Parathyroid adenoma (tissue), 2 donors: ENCODE measurements at regions not wholly inside any gene's neighbourhood (a gene's known extent, or its start where the extent isn't known, plus 50 kb on each side); places are given as distances from the start of the nearest gene placed in this dataset.

Experiments used
- H2AFZ ChIP-seq: fragments of 300-600 bp; sonication (generic); one replicate; pipeline ENCODE4 v1.7.0; 2017; ENCODE audit warnings: antibody characterized with exemption, mild to moderate bottlenecking
- H3K27ac ChIP-seq: fragments of 300-600 bp; sonication (generic); one replicate; pipeline ENCODE4 v1.7.0; 2017
- H3K27me3 ChIP-seq: fragments of 300-600 bp; sonication (generic); one replicate; pipeline ENCODE4 v1.7.0; 2017; ENCODE audit warnings: low read length; ENCODE audit not compliant: control insufficient read depth, insufficient read depth
- H3K36me3 ChIP-seq: fragments of 300-600 bp; sonication (generic); one replicate; pipeline ENCODE4 v1.7.0; 2017; ENCODE audit warnings: low read length; ENCODE audit not compliant: control insufficient read depth, insufficient read depth
- H3K4me1 ChIP-seq: fragments of 300-600 bp; sonication (generic); one replicate; pipeline ENCODE4 v1.7.0; 2017; ENCODE audit warnings: control low read depth
- H3K4me2 ChIP-seq: fragments of 300-600 bp; sonication (generic); one replicate; pipeline ENCODE4 v1.7.0; 2017; ENCODE audit warnings: low read length
- H3K4me3 ChIP-seq: fragments of 300-600 bp; sonication (generic); one replicate; pipeline ENCODE4 v1.7.0; 2017; ENCODE audit warnings: low read depth, low read length
- H3K79me2 ChIP-seq: fragments of 300-600 bp; sonication (generic); one replicate; pipeline ENCODE4 v1.7.0; 2017; ENCODE audit warnings: control low read depth
- H3K9ac ChIP-seq: fragments of 300-600 bp; sonication (generic); one replicate; pipeline ENCODE4 v1.7.0; 2017; ENCODE audit warnings: mild to moderate bottlenecking
- H3K9me3 ChIP-seq: fragments of 300-600 bp; sonication (generic); one replicate; pipeline ENCODE4 v1.7.0; 2017; ENCODE audit warnings: low read length; ENCODE audit not compliant: control insufficient read depth
- CTCF ChIP-seq: fragments of 300-600 bp; sonication (generic); IDR thresholded peaks from one replicate; pipeline ENCODE4 v1.7.0; 2017; ENCODE audit warnings: antibody characterized with exemption, mild to moderate bottlenecking
- donor health status: primary hyperparathyroidism.

DNA sequence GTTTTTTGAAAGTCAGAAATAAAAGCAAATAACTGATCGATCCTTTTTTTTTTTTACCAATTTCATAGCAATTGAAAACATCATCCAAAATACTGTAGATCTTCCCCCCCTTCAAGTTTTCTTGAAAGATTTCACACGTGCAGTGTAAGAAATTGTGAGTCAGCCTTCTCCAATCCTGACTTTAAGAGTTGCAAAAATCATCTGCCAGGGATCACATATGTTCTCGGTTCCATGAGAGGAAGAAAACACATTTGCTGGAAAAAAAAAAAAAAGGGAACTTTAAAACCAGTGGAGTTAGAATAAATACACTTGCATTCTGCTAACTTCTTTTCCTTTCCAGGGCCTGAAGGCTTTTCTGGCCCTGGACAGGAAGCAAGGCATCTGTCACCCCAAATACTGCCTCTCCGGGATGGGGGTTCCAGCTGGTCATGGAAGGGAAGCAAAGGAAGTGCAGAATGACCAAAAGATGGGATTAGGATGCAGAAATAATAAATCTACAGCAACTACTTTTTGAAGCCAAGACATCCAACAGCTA lies 198.4 kb upstream of the KIAA1217 start:
- H2AFZ ChIP-seq: no peak overlapping the region
- no peak overlapping the region for H3K4me3 ChIP-seq
- H3K4me1 ChIP-seq: peaks cover 2% of the 10 kb centered on the region
- TF ChIP-seq CTCF: no peak
- H3K27me3 ChIP-seq: no peaks in the 10 kb centered on the region
- no peak overlapping the region for H3K27ac ChIP-seq
- H3K9me3 ChIP-seq: no peaks in the 10 kb centered on the region
- no peaks in the 10 kb centered on the region for H3K36me3 ChIP-seq
- H3K4me2 ChIP-seq: no peak overlapping the region
- no peaks in the 10 kb centered on the region for H3K79me2 ChIP-seq
- no peak overlapping the region for H3K9ac ChIP-seq

DNA sequence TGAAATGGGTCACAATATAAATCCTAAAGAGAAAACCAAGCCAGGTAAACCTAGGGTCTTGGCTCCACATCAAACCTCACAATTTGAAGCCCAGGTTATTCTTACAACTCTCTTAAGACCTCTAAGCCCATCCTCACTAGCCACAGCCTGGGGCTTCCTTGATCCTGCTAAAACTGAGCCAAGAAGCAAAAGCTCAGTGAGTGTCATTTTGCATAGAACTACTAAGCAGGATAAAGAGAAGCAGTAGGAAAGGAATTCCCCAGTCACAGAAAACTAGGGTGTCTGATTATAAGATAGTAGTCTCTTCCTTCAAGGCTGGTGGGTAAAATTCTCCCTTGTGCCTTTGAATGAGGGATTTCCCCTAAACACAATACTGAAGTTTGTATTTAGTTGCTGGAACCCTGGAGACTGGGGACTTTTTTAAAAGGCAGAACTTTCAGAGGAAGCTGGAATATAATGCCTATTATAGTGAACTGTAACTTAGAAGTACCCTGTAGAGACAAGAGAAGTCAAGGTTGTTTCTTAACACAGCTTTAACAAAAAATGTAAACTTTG lies 196.6 kb upstream of the KIAA1217 start:
- TF ChIP-seq CTCF: no peak
- no peaks in the 10 kb centered on the region for H3K79me2 ChIP-seq
- no peak overlapping the region for H3K27ac ChIP-seq
- H3K27me3 ChIP-seq: no peaks in the 10 kb centered on the region
- H3K4me2 ChIP-seq: no peak overlapping the region
- no peaks in the 10 kb centered on the region for H3K9me3 ChIP-seq
- H2AFZ ChIP-seq: no peak overlapping the region
- no peaks in the 10 kb centered on the region for H3K36me3 ChIP-seq
- H3K4me1 ChIP-seq: peaks cover 2% of the 10 kb centered on the region
- no peak overlapping the region for H3K9ac ChIP-seq
- H3K4me3 ChIP-seq: no peak overlapping the region

DNA sequence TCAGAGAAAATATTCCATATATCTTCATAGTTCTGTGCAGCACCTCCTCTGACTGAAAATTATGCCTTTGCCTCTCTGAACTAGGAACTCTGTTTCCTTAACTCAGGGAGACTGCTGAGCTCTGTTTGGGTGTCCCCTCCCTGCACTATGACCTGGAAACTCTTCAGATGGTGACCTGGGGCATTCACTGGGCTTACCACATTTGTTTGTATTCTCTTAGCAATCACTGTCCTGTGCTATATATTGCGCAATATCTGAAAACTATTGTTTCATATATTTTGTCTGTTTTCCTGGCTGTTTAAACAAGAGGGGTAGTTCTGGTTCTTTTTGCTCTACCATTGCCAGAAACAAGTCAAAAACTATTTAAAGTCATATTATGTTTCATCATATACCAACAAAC lies 181.8 kb upstream of the KIAA1217 start:
- Histone ChIP-seq H3K9ac (no peak overlapping the region), H3K4me3 (no peak overlapping the region), H3K9me3 (no peaks in the 10 kb centered on the region), H3K27me3 (no peaks in the 10 kb centered on the region), H3K79me2 (no peaks in the 10 kb centered on the region), H3K27ac (no peak overlapping the region), H3K4me1 (no peaks in the 10 kb centered on the region), H2AFZ (no peak overlapping the region), H3K36me3 (no peaks in the 10 kb centered on the region), H3K4me2 (no peak overlapping the region)
- no peak for TF ChIP-seq CTCF

DNA sequence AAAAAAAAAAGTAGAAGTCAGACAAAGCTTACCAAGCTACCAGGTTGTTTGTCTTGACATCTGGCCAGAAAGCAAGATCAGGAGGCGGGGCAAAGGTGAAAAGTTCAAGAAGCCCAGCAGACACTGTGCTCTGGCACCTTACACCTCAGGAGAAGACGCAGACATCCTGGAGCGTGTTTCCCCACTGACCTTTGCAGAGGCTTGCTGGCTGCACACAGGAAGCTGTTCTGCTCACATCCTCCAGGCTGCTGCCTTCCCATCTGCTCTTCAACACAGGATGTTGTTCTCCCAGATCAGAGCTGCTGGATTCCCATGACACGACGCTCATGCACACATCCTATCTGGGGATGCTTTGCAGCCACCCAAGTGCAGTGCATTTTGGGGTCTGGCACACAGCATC lies 174.4 kb upstream of the KIAA1217 start:
- H3K9me3 ChIP-seq: no peaks in the 10 kb centered on the region
- H3K9ac ChIP-seq: no peak overlapping the region
- H3K27me3 ChIP-seq: no peaks in the 10 kb centered on the region
- H3K4me1 ChIP-seq: no peaks in the 10 kb centered on the region
- H3K4me3 ChIP-seq: no peak overlapping the region
- H3K79me2 ChIP-seq: no peaks in the 10 kb centered on the region
- H2AFZ ChIP-seq: no peak overlapping the region
- TF ChIP-seq CTCF: no peak
- H3K36me3 ChIP-seq: no peaks in the 10 kb centered on the region
- H3K27ac ChIP-seq: no peak overlapping the region
- no peak overlapping the region for H3K4me2 ChIP-seq

- TF ChIP-seq CTCF: no peak
Observed at GRCh38 chr10:24035761-24036160, 173.2 kb upstream of the KIAA1217 start.

More at GRCh38 chr10:24035761-24036160, 173.2 kb upstream of the KIAA1217 start:
- Histone ChIP-seq H3K4me2 (no peak overlapping the region), H3K27me3 (no peaks in the 10 kb centered on the region), H3K79me2 (no peaks in the 10 kb centered on the region), H3K4me1 (no peaks in the 10 kb centered on the region), H3K27ac (no peak overlapping the region), H3K9me3 (no peaks in the 10 kb centered on the region), H3K9ac (no peak overlapping the region), H2AFZ (peak overlapping the region; percentile 17), H3K36me3 (no peaks in the 10 kb centered on the region), H3K4me3 (no peak overlapping the region)
